ENCODE measurements at regions not wholly inside any gene's neighbourhood (a gene's known extent, or its start where the extent isn't known, plus 50 kb on each side); places are given as distances from the start of the nearest gene placed in this dataset.
"Not testable (repeated sequence)": the region's sequence is repeated elsewhere in the genome, so short reads cannot be mapped to it uniquely, and the experiment has no call there.

DNA sequence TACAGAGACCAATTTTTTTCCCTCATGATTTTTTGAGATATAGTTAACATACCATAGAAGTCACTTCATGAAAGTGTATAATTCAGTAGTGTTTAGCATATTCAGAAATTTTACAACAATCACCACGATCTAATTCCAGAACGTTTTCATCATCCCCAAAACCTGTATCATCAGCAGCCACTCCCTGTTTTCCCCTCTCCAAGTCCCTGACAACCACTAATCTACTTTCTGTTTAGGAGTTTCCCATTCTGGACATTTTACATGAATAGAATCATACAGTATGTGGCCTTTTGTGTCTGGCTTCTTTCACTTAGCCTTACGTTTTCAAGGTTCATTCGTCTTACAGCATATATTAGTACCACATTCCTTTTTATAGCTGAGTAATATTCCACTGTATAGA is 204.2 kb upstream of the PLD5 start:
- no peak for DNase-seq

DNA sequence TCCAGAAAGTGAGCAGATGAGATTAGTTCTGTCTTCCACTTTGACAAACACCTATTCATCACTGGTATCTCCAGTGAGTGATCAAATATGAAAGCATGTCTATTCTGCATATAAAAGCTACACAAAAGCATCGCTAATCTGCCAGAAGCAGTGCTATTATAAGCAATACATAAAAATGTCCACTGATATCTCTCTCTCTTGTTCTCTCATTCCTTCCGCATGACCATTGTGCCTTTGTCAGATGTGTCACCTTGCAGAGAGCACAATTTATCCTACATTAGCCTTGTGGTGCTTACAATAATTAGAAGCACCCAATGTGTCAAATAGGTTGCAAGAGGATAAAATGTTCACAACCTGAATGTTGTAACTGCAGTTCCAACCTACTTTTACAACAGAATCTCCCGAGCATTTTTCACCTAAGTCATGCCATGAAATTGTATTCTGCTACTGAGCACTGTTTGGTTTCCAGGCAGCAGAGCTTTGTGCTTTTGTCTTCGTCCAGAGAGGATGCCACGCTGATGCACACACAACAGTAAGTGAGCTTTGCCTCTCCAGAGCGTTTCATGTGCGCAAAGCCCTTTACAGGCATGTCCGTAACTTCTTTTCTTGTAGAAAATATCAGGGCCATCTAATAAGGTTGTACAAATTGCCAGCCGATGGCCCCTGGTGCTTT is 198.7 kb upstream of the PLD5 start:
- no peak for DNase-seq

DNA sequence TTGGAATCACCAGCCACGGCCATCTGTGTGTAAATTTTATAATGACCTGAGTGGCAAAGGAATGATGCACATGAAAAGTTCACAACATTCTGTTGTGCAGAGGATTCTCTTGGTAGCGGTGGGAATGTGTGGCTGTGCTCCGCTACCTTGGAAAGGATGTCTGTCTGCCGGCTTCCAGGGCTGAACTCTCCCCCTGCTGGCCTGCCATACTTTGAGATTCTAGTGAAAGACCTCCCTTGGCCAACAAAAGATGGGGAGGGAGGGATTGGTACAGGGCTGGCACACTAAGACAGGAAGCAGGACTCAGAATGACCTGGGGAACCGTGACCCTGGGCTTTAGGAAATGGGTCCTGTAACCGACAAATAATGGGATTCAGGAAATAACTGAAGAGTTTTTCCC is 194.5 kb upstream of the PLD5 start:
- no peak for DNase-seq

DNA sequence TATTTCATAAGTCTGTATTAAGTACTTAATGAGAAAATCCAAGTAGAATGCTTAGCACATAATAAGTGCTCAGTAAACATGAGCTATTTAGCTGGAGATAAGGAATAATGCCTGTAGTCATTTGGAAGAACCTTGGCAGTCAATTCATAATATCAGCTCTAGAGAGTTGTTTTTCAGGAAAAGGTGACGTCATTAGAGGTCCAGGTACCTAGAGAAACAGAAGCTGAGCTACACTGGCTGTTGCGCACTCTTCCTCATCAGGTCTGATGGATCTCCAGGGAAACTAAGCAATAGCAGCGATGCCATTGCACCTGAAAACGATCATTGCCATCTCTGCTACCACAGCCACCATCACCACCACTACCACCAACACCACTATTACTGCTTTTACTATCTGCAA is 187.8 kb upstream of the PLD5 start:
- no peak for DNase-seq

DNA sequence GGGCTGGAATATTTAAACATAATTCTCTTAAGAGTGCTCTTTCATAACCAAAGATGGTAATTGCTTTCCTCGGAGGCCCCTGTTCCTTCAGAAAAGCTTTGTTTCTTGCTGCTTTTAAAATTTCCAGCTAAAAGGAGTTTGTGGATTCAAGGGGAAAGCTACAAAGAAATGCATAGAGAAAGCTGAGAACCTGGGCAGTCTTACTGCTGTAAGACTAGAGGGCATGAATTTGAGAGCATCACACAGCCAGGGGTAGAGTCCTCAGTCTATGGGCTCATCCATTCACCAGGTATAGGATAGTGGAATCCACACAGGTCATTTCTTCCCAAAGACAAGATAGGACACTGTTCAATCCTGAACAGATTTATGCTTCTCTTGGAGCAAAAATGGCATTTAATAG is 186.3 kb upstream of the PLD5 start:
- no peak for DNase-seq

DNA sequence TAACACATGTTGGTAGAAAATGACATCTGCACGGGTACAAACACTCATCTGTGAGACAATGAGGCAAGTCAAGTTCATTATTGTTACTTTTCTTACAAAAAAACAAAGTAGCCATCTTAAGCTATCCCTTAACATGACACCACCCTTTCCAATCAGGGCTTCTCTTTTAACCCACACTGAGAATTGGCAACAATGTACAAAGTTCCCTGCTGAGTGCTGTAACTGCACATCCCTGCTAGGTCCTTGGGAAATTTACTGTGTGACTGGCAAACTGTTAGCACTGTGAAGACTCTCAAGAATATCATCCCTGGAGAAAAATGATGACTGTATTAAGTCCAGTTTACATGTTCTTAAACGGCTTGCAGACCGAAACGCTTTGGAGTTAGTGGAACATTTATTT is 185.8 kb upstream of the PLD5 start:
- DNase-seq, result no peak

DNA sequence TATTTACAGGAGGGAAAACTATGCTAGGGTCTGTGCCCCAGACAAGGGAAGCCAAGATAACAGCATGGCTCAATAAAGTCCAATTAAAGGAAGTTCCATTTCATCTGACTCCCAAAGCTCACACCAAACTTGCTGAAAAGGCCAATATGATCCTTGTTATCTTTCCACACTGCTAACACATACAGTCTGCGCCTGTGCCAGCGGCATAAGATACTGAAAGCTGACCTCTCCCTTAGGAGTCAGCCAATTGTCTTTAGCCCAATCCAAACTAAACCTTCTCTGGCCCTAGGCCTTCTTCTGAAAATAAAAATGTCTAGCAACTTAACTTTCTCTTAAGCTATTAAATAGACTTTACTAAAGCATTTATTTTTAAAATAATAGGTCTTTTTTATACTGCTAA is 179.0 kb upstream of the PLD5 start:
- DNase-seq, result no peak

DNA sequence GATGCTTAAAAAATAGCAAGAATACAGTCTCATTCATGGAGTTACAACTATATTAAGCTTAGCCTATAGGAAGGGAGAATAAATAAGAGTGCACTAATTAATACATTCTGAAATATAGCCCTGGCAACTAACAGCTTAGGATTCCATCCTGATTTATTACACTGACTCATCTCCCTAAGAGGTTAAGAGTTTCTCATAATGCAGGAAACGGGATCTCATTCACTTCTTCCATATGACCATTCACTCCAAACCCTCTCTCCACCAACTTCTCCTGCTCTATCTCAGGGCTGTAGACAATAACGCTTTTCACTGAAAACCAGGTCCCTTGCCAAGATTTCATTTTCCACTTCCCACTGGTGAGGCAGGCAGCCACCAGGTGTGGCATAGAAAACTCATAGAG is 168.5 kb upstream of the PLD5 start:
- no peak for DNase-seq

DNA sequence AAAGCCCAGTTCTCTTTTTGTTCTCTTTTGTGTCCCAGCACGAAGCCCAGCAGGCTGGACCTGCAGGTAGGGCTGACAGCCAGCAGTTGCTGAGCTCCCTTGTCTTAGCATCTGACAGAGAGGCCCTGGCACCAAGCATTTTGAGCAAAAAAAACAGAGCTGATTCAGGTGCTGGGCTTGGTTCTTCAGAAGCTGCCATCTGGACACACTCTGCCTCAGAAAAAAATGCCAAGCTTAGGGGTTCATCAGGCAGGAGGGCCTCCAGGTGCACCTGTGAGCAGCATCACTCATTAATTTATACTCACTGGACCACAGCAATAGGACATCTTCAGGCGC is 167.1 kb upstream of the PLD5 start:
- DNase-seq, result no peak

DNA sequence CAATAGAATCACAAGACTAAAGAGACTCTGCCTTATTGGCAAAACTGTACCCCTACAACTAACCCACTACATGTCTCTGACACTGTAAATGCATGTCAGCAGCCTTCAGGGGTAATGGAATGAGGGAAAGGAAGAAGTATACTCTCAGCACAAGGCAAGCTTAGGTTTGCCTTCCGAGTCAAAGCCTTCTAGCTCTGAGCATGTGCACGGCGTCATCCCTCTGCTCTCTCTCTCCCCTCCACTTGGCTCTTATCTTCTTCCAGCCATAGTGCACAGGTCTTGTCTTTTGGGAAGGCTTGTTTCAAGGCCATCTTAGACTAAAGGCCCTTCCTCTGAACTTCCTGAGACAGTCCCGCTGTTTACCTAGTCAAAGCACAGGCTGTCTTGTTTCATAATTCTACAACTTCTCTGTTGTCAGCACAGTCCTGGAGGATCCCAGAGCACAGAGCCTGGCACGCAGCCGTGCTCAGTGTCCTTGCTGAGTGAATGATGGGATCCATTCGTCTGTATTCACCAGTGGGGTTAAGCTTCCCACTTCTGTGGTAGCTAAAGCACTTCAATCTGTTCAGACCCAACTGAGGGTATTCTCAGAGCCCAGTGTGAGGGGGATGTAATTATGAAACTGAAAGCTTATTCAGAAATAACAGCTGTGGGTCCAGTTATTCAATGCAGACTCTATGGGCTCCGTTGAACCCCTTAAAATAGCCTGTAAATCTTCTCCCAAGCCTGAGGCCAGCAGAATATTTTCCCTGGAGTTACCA is 166.5 kb upstream of the PLD5 start:
- DNase-seq, result no peak

DNA sequence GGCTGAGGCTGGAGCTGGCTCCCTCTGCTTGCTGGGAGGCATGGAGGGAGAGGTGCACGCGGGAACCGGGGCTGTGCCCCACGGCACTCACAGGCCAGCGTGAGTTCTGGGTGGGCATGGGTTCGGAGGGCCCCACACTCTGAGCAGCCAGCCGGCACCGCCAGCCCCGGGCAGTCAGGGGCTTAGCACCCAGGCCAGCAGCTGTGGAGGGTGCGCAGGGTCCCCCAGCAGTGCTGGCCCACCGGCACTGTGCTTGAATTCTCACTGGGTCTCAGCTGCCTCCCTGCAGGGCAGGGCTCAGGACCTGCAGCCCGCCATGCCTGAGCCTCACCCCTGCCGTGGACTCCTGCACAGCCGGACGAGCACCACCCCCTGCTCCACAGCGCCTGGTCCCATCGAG is 164.9 kb upstream of the PLD5 start:
- DNase-seq, result no peak

DNA sequence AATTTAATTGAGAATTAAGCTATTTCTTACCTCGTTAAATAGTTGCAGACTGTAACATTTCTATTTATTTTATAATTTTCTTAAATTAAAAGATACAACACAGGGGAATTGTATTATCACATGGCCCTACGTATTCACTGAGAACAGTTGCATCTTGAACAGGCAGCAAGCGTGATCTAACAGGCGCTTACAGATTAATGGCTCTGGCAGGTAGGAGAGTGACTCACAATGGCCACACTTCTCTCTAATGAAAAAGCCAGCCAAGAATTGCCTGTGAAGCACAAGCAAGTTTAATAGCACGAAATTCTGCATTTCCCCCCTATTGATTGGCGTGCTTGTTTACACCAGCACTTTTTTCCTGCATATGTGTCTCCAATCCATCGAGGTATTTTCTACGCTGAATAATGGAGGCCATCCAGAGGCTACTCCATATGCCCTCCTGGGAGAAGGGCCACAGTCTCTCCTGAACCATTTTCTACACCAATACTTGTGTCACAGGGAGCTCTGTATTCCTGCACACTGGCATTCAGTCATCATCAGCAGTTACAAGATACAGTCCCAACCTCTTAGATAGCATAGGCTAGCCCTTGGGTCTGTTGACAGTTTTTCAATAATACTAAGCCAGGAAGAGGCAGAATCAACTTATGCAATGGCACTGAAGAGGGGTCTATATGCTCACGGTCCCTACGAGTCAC is 150.6 kb upstream of the PLD5 start:
- DNase-seq, result no peak

DNA sequence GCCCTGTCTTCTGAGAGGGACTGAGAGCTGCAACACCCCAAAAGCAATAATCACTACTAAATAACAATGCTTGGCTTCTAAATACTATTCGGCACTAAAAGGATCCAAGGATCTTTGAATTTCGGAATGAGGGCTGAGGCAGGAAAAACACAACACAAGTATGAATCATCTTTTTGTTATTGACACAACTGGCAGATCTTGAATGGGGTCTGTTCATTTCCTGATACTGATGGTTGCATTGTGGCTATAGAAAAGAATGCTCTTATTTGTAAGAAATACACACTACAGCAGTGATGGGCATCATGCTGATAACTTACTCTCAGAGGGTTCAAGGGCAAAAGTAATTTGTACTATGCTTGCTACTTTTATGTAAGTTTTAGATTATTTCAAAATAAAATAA is 149.2 kb upstream of the PLD5 start:
- DNase-seq, result no peak

DNA sequence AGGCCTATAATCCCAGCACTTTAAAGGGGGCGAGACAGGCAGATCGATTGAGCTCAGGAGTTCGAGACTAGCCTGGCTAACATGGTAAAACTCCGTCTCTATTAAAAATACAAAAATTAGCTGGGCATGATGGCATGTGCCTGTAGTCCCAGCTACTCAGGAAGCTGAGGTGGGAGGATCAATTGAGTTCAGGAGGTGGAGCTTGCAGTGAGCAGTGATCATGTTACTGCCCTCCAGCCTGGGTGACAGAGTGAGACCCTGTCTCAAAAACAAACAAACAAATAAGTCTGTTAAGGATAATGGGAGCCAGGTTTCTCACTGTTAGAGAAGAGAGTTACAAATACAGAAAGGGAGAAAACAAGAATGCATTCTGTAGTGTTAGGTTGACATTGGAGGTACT is 148.7 kb upstream of the PLD5 start:
- not testable (repeated sequence) for DNase-seq

DNA sequence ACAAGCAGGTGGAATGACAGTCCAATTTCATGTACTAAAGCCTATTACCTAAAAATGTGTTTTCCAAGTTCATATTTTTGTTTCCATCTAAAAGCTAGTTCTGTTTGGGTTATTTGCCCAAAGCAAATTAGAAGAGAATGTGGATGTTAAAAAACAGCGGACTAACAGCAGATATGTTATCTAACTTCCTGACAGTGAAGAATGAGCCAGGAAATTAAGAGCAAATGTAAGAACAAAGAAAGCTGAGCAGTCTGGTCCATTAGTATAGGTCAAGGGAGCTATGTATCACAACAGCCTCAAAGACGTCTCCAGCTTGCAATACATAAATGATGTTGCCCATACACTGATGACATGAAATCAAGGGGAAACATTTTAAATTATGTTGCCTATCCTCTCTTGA is 145.5 kb upstream of the PLD5 start:
- no peak for DNase-seq

DNA sequence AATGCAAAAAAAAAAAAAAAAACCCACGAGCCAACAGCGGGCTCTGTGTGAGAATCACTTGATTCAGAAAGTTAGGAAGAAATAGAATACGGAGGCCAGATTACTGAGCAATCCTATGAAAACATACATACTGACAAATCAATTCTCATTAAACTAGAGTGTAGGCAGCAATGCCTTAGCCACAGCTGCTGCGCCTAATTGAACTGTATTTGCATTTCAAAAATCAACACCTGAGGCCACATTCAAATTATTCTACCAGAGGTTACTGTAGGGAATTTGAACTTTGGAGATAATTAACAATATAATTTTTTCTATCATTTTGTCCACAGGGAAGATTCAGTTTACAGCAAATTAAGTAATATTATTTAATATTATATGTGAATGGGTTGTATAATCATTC is 138.4 kb upstream of the PLD5 start:
- DNase-seq, result no peak

DNA sequence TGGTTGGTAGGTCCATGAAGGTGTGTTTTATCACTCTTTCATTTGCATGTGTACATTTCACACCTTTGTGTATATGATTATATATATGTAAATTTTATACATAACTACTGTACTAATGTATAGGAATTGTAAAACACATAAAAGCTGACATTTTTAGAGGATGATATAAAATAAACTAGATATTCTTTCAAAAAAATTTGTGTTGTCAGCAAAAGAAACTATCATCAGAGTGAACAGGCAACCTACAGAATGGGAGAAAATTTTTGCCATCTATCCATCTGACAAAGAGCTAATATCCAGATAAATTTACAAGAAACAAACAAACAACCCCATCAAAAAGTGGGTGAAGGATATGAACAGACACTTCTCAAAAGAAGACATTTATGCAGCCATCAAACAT is 129.3 kb upstream of the PLD5 start:
- not testable (repeated sequence) for DNase-seq

DNA sequence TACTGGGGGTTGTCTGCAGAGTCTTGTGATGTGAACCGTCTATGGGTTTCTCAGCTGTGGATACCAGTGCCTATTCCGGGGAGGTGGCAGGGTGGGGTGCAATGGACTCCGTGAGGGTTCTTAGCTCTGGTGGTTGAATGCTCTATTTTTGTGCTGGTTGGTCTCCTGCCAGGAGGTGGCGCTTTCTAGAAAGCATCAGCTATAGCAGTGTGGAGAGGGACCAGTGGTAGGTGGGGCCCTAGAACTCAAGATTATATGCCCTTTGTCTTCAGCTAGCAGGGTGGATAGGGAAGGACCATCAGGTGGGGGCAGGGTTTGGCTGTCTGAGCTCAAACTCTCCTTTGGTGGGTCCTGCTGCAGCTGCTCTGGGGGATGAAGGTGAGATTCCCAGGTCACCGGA is 127.3 kb upstream of the PLD5 start:
- no peak for DNase-seq

DNA sequence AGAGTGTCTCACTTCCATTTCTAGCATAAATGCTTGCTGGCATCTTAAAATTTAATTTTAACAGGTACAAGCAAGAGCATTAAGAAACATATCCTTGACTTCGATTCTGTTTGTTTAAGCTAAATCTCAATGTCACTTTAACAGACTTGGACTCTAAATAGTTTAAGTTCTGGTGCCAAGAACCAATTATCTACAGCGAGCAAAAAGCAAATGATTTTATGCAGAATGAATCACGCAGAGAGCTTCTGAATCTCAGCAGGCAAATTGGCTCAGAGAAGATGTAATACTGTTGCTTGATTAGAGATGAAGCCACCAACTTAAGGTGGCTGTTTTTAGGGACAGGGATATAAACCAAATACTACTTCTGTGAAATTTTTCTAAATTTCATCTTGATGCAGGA is 117.0 kb upstream of the PLD5 start:
- DNase-seq, result no peak

DNA sequence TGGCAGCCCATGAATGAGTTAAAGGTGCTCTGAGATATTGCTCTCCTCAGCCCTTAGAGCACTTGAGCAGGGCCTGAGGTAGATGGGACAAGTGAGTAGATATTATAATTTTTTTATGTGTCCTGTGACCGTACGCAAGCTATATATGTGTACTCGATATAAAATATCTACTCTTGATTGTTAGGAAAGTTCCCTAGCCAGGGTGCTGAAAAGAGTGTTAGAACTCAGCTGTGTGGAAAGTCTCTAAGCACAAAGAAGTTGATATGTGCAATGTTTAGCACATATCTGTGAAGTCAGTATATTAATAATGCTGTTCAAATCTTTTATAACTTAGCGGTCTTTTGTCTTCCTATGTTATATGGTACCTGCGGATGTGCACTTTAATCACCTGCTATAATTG is 114.6 kb upstream of the PLD5 start:
- DNase-seq, result no peak

DNA sequence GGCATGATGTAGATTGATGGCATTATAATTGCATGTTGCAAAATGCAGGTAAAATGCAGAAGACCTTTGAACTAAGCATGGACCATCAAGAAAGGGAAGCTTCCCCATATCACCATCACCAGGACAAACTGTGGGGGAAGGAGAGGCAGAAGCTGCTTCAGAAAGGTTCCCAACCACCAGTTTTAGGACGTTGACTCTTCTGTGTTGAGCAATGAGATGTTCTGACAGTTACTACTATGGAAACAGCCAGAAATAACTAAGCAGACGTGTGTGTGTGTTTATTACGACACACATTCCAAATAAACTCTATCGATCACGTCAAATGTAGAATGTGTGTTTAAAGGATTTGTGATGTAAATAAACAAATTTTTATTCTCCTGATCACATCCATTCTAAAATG is 110.2 kb upstream of the PLD5 start:
- DNase-seq, result no peak

DNA sequence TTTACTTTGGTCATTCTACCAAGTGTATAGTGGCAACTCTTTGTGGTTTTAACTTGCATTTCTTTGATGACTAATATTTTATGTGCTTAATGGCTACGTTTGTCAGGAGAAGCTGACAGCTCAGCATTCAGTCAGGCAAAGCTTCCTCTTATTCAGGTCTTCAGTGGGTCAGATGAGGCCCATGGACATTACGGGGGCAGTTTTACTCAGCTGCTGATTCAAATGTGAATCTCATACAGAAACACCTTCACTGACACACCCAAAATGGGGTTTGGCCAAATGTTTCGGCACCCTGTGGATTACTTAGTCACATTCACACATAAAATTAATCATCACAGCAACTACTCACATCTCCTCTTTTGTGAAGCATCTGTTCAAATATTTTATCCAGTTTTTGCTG is 104.9 kb upstream of the PLD5 start:
- no peak for DNase-seq

DNA sequence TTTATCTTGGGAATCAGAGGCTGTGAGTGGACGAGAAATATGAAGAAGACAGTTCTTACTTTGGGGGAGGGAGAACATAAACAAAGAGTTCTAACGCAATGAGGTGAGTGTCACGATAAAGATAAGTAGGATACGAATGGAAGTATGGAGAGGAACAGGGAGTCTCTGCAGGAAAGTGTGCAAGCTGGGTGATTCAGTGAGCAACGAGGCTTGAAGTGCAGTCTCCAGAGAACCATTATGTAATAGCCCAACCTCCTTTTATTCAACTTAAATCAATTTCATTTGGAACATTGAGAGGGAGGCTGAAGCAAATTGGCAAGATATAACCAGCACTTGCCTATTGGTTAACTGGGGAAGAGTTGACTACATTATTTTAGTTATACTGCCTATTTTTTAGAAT is 99.3 kb upstream of the PLD5 start:
- DNase-seq, result no peak

DNA sequence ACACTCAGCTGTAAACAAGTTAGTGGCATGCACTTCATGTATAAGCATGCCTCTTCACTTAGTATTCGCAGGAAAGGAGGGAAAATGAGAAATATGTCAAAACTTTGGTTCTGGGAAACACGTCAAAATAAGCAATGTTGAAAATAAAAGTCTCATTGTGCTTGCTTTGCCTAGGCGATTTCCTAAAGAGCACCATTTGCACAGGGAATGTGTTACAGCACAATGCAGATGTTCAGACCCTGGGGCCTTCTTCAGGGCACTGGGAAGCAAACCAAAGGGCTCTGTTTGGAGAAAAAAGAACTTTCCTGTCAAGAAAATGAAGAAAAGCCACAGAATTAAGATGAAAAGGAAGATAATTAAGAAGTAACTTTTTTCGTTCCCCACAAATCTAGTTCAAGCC is 98.6 kb upstream of the PLD5 start:
- no peak for DNase-seq

All from T-helper 1 cell (primary cell).